Kidney glomerular epithelial cell (primary cell): ENCODE measurements at regions not wholly inside any gene's neighbourhood (a gene's known extent, or its start where the extent isn't known, plus 50 kb on each side); places are given as distances from the start of the nearest gene placed in this dataset.

Experiments
- DNase-seq: peaks from one replicate; lab custom pipeline; 2025; lab: John Stamatoyannopoulos, UW

GRCh38 chr3:43951813-43952212, 261.1 kb downstream of the ABHD5 start:
- no peak for DNase-seq

GRCh38 chr3:43953380-43953779, 262.6 kb downstream of the ABHD5 start:
- DNase-seq: no peak

- DNase-seq: peak; percentile 96
These were observed 263.3 kb downstream of the ABHD5 start for GRCh38 chr3:43953814-43954692.

GRCh38 chr3:43956945-43957344, 266.2 kb downstream of the ABHD5 start:
- no peak for DNase-seq

- DNase-seq: no peak
These were observed 266.8 kb downstream of the ABHD5 start for GRCh38 chr3:43957553-43957952.

GRCh38 chr3:43958005-43958770, 267.4 kb downstream of the ABHD5 start:
- DNase-seq: no peak

- DNase-seq: no peak
These were observed 268.2 kb downstream of the ABHD5 start for GRCh38 chr3:43958973-43959372.

GRCh38 chr3:43959498-43960447, 269.0 kb downstream of the ABHD5 start:
- DNase-seq: no peak

GRCh38 chr3:43960448-43960840, 269.7 kb downstream of the ABHD5 start:
- DNase-seq: no peak

GRCh38 chr3:43962043-43962442, 271.3 kb downstream of the ABHD5 start:
- DNase-seq: no peak

- DNase-seq: no peak
These were observed 272.5 kb downstream of the ABHD5 start for GRCh38 chr3:43963208-43963607.

GRCh38 chr3:43964640-43965039, 273.9 kb downstream of the ABHD5 start:
- DNase-seq: no peak

GRCh38 chr3:43965656-43966055, 274.9 kb downstream of the ABHD5 start:
- no peak for DNase-seq

GRCh38 chr3:43966126-43966525, 275.4 kb downstream of the ABHD5 start:
- no peak for DNase-seq

- DNase-seq: no peak
These were observed 275.2 kb upstream of the TOPAZ1 start for GRCh38 chr3:43966530-43966929.

GRCh38 chr3:43968465-43968864, 273.2 kb upstream of the TOPAZ1 start:
- no peak for DNase-seq

- no peak for DNase-seq
These were observed 271.7 kb upstream of the TOPAZ1 start for GRCh38 chr3:43969944-43970343.

- DNase-seq: no peak
These were observed 271.3 kb upstream of the TOPAZ1 start for GRCh38 chr3:43970351-43970750.

GRCh38 chr3:43970920-43971319, 270.8 kb upstream of the TOPAZ1 start:
- no peak for DNase-seq

GRCh38 chr3:43971486-43971885, 270.2 kb upstream of the TOPAZ1 start:
- no peak for DNase-seq

GRCh38 chr3:43978708-43979107, 263.0 kb upstream of the TOPAZ1 start:
- no peak for DNase-seq

- DNase-seq: no peak
These were observed 262.0 kb upstream of the TOPAZ1 start for GRCh38 chr3:43979645-43980044.
